Keratinocyte (primary cell): ENCODE measurements at regions not wholly inside any gene's neighbourhood (a gene's known extent, or its start where the extent isn't known, plus 50 kb on each side); places are given as distances from the start of the nearest gene placed in this dataset.

Experiments used
- DNase-seq: peaks from one replicate; pipeline ENCODE4 v3.0.0-alpha.2; 2011; ENCODE audit warnings: low read depth, missing footprints, low spot score
- FAIRE-seq: peaks from 2 replicates; lab custom pipeline; 2011; peaks lifted over from hg19 to GRCh38; lab: Jason Lieb, UNC
- H2AFZ ChIP-seq: 2 replicates; pipeline ENCODE4 v1.6.0; 2012; ENCODE audit warnings: low read length, control low read depth, inconsistent platforms; ENCODE audit not compliant: control insufficient read depth
- H3K27ac ChIP-seq: 2 replicates; pipeline ENCODE4 v1.5.1; 2011; ENCODE audit warnings: low read length; ENCODE audit not compliant: control insufficient read depth, insufficient read depth
- H3K27me3 ChIP-seq: 3 replicates; pipeline ENCODE4 v1.6.0; 2011; ENCODE audit warnings: low read length; ENCODE audit not compliant: control insufficient read depth, insufficient read depth; ENCODE audit errors: extremely low read depth
- H3K36me3 ChIP-seq, 2 experiments: 2 replicates in 1 of 2; 3 replicates in 1 of 2; pipeline ENCODE4 v1.5.1; 2011; ENCODE audit warnings: low read length in 2 of 2, mild to moderate bottlenecking in 1 of 2; ENCODE audit not compliant: control insufficient read depth in 2 of 2, insufficient read depth in 2 of 2; ENCODE audit errors: extremely low read depth in 1 of 2
- H3K4me1 ChIP-seq: 3 replicates; pipeline ENCODE4 v1.5.1; 2011; ENCODE audit warnings: low read length; ENCODE audit not compliant: control insufficient read depth, insufficient read depth; ENCODE audit errors: extremely low read depth
- H3K4me2 ChIP-seq: 3 replicates; pipeline ENCODE4 v1.6.0; 2011; ENCODE audit warnings: low read depth, low read length; ENCODE audit not compliant: control insufficient read depth, insufficient read depth; ENCODE audit errors: extremely low read depth
- H3K4me3 ChIP-seq, 3 experiments: fragments of 200-600 bp in 1 of 3; sonication (generic) in 1 of 3; 2 replicates in 2 of 3; 3 replicates in 1 of 3; pipeline ENCODE4 v1.5.1; 2011 to 2016; ENCODE audit warnings: low read length in 3 of 3, mild to moderate bottlenecking in 3 of 3, control low read depth in 2 of 3, inconsistent platforms in 1 of 3, low read depth in 1 of 3, mixed read lengths in 1 of 3, mixed run types in 1 of 3, moderate library complexity in 1 of 3; ENCODE audit not compliant: control insufficient read depth in 2 of 3, insufficient read depth in 2 of 3; ENCODE audit errors: extremely low read depth in 1 of 3
- H3K79me2 ChIP-seq: 2 replicates; pipeline ENCODE4 v1.6.0; 2012; ENCODE audit warnings: low read length; ENCODE audit not compliant: control insufficient read depth, insufficient read depth
- H3K9ac ChIP-seq: 3 replicates; pipeline ENCODE4 v1.6.0; 2011; ENCODE audit warnings: low read length; ENCODE audit not compliant: control insufficient read depth, insufficient read depth; ENCODE audit errors: extremely low read depth
- H3K9me1 ChIP-seq: 3 replicates; pipeline ENCODE4 v1.6.0; 2011; ENCODE audit warnings: low read length; ENCODE audit not compliant: control insufficient read depth, insufficient read depth; ENCODE audit errors: extremely low read depth
- H3K9me3 ChIP-seq: 2 replicates; pipeline ENCODE4 v1.5.1; 2012; ENCODE audit warnings: low read depth, low read length; ENCODE audit not compliant: control insufficient read depth
- H4K20me1 ChIP-seq: 3 replicates; pipeline ENCODE4 v1.6.0; 2011; ENCODE audit warnings: low read length; ENCODE audit not compliant: control insufficient read depth, insufficient read depth; ENCODE audit errors: extremely low read depth
- EZH2 ChIP-seq: IDR thresholded peaks from one replicate; pipeline ENCODE4 v1.6.1; 2012; ENCODE audit warnings: inconsistent platforms, mild to moderate bottlenecking, low read length, moderate library complexity
- dilution Hi-C: fragments of 300-500 bp; cut with MboI; formaldehyde crosslinking; loops from one replicate; pipeline ENCODE4 v1.7.0; 2020; ENCODE audit warnings: low sequenced_read_pairs; ENCODE audit not compliant: extremely low pct_ligation_motif_present
- TF ChIP-seq, protein P1 (sequence below), 3 experiments: IDR thresholded peaks in 1 of 3; conservative IDR thresholded peaks in 1 of 3; optimal IDR thresholded peaks in 1 of 3; 2 replicates in 2 of 3; 3 replicates in 1 of 3; pipeline versions ENCODE3 to v1.5.1; 2011; ENCODE audit warnings: low read length in 3 of 3, mild to moderate bottlenecking in 3 of 3, moderate library complexity in 2 of 3, control low read depth in 1 of 3, inconsistent platforms in 1 of 3; ENCODE audit not compliant: insufficient read depth in 2 of 3; ENCODE audit errors: extremely low read depth in 1 of 3

GRCh38 chr3:162738784-162739183 lies 1242.2 kb downstream of the OTOL1 start:
- H3K4me3 ChIP-seq: no peak overlapping the region

GRCh38 chr3:162740941-162741596 lies 1244.5 kb downstream of the OTOL1 start:
- Histone ChIP-seq H3K27ac (no peak overlapping the region), H3K79me2 (no peaks in the 10 kb centered on the region), H2AFZ (no peak overlapping the region), H3K4me3 (no peak overlapping the region), H3K4me2 (no peak overlapping the region), H3K27me3 (no peaks in the 10 kb centered on the region), H3K9ac (no peak overlapping the region), H3K9me1 (no peaks in the 10 kb centered on the region), H3K36me3 (no peaks in the 10 kb centered on the region), H3K9me3 (no peaks in the 10 kb centered on the region), H3K4me1 (no peaks in the 10 kb centered on the region), H4K20me1 (no peaks in the 10 kb centered on the region)
- FAIRE-seq (no peak), DNase-seq (no peak)
- no peak for TF ChIP-seq EZH2
- TF ChIP-seq, protein P1, sequence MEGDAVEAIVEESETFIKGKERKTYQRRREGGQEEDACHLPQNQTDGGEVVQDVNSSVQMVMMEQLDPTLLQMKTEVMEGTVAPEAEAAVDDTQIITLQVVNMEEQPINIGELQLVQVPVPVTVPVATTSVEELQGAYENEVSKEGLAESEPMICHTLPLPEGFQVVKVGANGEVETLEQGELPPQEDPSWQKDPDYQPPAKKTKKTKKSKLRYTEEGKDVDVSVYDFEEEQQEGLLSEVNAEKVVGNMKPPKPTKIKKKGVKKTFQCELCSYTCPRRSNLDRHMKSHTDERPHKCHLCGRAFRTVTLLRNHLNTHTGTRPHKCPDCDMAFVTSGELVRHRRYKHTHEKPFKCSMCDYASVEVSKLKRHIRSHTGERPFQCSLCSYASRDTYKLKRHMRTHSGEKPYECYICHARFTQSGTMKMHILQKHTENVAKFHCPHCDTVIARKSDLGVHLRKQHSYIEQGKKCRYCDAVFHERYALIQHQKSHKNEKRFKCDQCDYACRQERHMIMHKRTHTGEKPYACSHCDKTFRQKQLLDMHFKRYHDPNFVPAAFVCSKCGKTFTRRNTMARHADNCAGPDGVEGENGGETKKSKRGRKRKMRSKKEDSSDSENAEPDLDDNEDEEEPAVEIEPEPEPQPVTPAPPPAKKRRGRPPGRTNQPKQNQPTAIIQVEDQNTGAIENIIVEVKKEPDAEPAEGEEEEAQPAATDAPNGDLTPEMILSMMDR (optimal IDR thresholded peaks at IDR 0.05 in 1 of 3, IDR thresholded peaks at IDR 0.05 in 1 of 3, conservative IDR thresholded peaks at IDR 0.05 in 1 of 3; ENCODE audit: extremely low read depth in 1 of 3, insufficient read depth in 2 of 3, low read length in 3 of 3): no peak
- dilution Hi-C loops: no loop called here

More at GRCh38 chr3:162738784-162739183, 1242.2 kb downstream of the OTOL1 start:
- no peak for DNase-seq
- Histone ChIP-seq H4K20me1 (no peaks in the 10 kb centered on the region), H3K4me2 (no peak overlapping the region), H3K79me2 (no peaks in the 10 kb centered on the region), H3K36me3 (no peaks in the 10 kb centered on the region), H3K9ac (no peak overlapping the region), H3K9me3 (no peaks in the 10 kb centered on the region), H3K27me3 (no peaks in the 10 kb centered on the region), H3K4me1 (no peaks in the 10 kb centered on the region), H3K9me1 (no peaks in the 10 kb centered on the region), H3K27ac (no peak overlapping the region), H2AFZ (no peak overlapping the region)
- dilution Hi-C loops: no loop called here
- FAIRE-seq: no peak
- TF ChIP-seq, protein P1 (optimal IDR thresholded peaks at IDR 0.05 in 1 of 3, IDR thresholded peaks at IDR 0.05 in 1 of 3, conservative IDR thresholded peaks at IDR 0.05 in 1 of 3; ENCODE audit: extremely low read depth in 1 of 3, insufficient read depth in 2 of 3, low read length in 3 of 3): no peak
- TF ChIP-seq EZH2: no peak
